ENCODE measurements at regions not wholly inside any gene's neighbourhood (a gene's known extent, or its start where the extent isn't known, plus 50 kb on each side); places are given as distances from the start of the nearest gene placed in this dataset.

GRCh38 chr9:78782234-78782633 lies 485.3 kb downstream of the PSAT1 start:
- H2BK120ac ChIP-seq (replicated peaks; ENCODE audit: low read depth, low read length), result no peak overlapping the region
- FAIRE-seq (no peak), DNase-seq (ENCODE audit: low read depth in 1 of 2, low spot score in 2 of 2) (no peak)
- H3K4me3 ChIP-seq (ENCODE audit: extremely low read depth in 1 of 4, insufficient read depth in 2 of 4, low read depth in 3 of 4, low read length in 4 of 4), result no peak overlapping the region
- POLR2A ChIA-PET (ENCODE audit: partially characterized antibody), result no interaction called here
- no peak overlapping the region for H2BK15ac ChIP-seq (ENCODE audit: low read length)
- H3K79me1 ChIP-seq (ENCODE audit: low read depth, low read length), result no peaks in the 10 kb centered on the region
- CTCF ChIA-PET (ENCODE audit: partially characterized antibody), result interaction anchor here (0.6 to 4.1 kb wide), 2 partner anchors 15 to 1061 kb away, joined by 3 to 27 read pairs; no protein-coding TSS in a partner anchor
- no peak overlapping the region for H3K18ac ChIP-seq (ENCODE audit: extremely low read depth, low read length)
- no peak overlapping the region for H2BK5ac ChIP-seq (ENCODE audit: low read depth, low read length)
- H3K36me3 ChIP-seq (ENCODE audit: control insufficient read depth in 2 of 4, insufficient read depth in 4 of 4, low read length in 3 of 4), result no peaks in the 10 kb centered on the region
- H3K4ac ChIP-seq (replicated peaks; ENCODE audit: insufficient read length, low read depth, low read length), result no peak overlapping the region
- H4K20me1 ChIP-seq (replicated peaks in 1 of 2; ENCODE audit: control insufficient read depth in 1 of 2, insufficient read depth in 2 of 2, low read length in 2 of 2), result no peaks in the 10 kb centered on the region
- H4K5ac ChIP-seq (ENCODE audit: insufficient read length, low read depth, low read length), result no peak overlapping the region
- H3K56ac ChIP-seq (replicated peaks; ENCODE audit: insufficient read length, low read depth, low read length), result no peak overlapping the region
- no peak overlapping the region for H3K4me2 ChIP-seq (ENCODE audit: insufficient read depth in 1 of 2, low read depth in 2 of 2, low read length in 2 of 2)
- no peak overlapping the region for H2BK12ac ChIP-seq (ENCODE audit: low read depth, low read length)
- H3K9ac ChIP-seq (replicated peaks in 1 of 4; ENCODE audit: extremely low read depth in 1 of 4, low read depth in 3 of 4, low read length in 3 of 4), result no peak overlapping the region
- no peak for TF ChIP-seq KDM1A (IDR thresholded peaks at IDR 0.05; ENCODE audit: borderline replicate concordance, low read length)
- no peak for TF ChIP-seq RFX5 (IDR thresholded peaks at IDR 0.05; ENCODE audit: borderline replicate concordance, low read depth, low read length)
- TF ChIP-seq RAD21 (IDR thresholded peaks at IDR 0.05 in 1 of 2, conservative IDR thresholded peaks at IDR 0.05 in 1 of 2; ENCODE audit: low read depth in 2 of 2, low read length in 2 of 2), result no peak
- TF ChIP-seq FOSL1 (IDR thresholded peaks at IDR 0.05; ENCODE audit: insufficient read depth, low read depth, low read length), result no peak
- no peak for TF ChIP-seq GTF2F1 (IDR thresholded peaks at IDR 0.05; ENCODE audit: borderline replicate concordance, low read depth, low read length)
- TF ChIP-seq ATF3 (IDR thresholded peaks at IDR 0.05; ENCODE audit: insufficient read depth, low read depth, low read length), result no peak
- no peak for TF ChIP-seq POLR2A (IDR thresholded peaks at IDR 0.05; ENCODE audit: control extremely low read depth in 1 of 2, low read depth in 2 of 2, low read length in 2 of 2)
- no peak for TF ChIP-seq TEAD4 (IDR thresholded peaks at IDR 0.05; ENCODE audit: low read depth, low read length)
- TF ChIP-seq NANOG (IDR thresholded peaks at IDR 0.05; ENCODE audit: insufficient read depth, low read depth, low read length, poor library complexity, severe bottlenecking), result no peak
- TF ChIP-seq SP1 (IDR thresholded peaks at IDR 0.05; ENCODE audit: low read depth, low read length), result no peak
- no peak for TF ChIP-seq TBP (IDR thresholded peaks at IDR 0.05; ENCODE audit: low read depth, low read length)
- no peak for TF ChIP-seq SRF (IDR thresholded peaks at IDR 0.05; ENCODE audit: low read depth, low read length)
- no peak for TF ChIP-seq E2F6 (IDR thresholded peaks at IDR 0.05)
- TF ChIP-seq JUN (IDR thresholded peaks at IDR 0.05; ENCODE audit: low read depth, low read length), result no peak
- 80% methylated on average over 3 of the region's 3 CpGs; no CpG with 5 or more reads in 1 of the 2 experiments for WGBS, 2 experiments (ENCODE audit: extremely low coverage in 1 of 2, insufficient coverage in 1 of 2, insufficient read length in 1 of 2, insufficient replicate concordance in 2 of 2, low coverage in 1 of 2, low lambda C conversion rate in 2 of 2, missing lambda C conversion rate in 1 of 2)
- H4K91ac ChIP-seq (replicated peaks; ENCODE audit: insufficient read length, low read length), result no peak overlapping the region
- no peaks in the 10 kb centered on the region for H3K79me2 ChIP-seq (ENCODE audit: control insufficient read depth in 1 of 2, insufficient read depth in 2 of 2, low read length in 2 of 2)
- peaks cover 0 to 6% (median under 1%) of the 10 kb centered on the region in 4 experiments; a peak in 1 of 7 replicates for H3K4me1 ChIP-seq (replicated peaks in 1 of 4; ENCODE audit: control insufficient read depth in 3 of 4, insufficient read depth in 4 of 4, low read length in 3 of 4)
- no peak overlapping the region for H2AFZ ChIP-seq (ENCODE audit: low read length)
- no peaks in the 10 kb centered on the region for H3K27me3 ChIP-seq (replicated peaks in 1 of 4; ENCODE audit: control insufficient read depth in 3 of 4, extremely low read depth in 1 of 4, insufficient read depth in 3 of 4, low read length in 3 of 4)
- H4K8ac ChIP-seq (ENCODE audit: extremely low read depth, insufficient read depth, low read length), result no peak overlapping the region
- H3K14ac ChIP-seq (ENCODE audit: insufficient read length), result no peak overlapping the region
- H3K23me2 ChIP-seq (ENCODE audit: low read depth, low read length), result no peaks in the 10 kb centered on the region
- H3K23ac ChIP-seq (ENCODE audit: insufficient read length), result no peak overlapping the region
- H3K27ac ChIP-seq (ENCODE audit: low read depth, low read length), result no peak overlapping the region
- H2BK20ac ChIP-seq (ENCODE audit: low read length), result no peak overlapping the region
- no peaks in the 10 kb centered on the region for H3K9me3 ChIP-seq (ENCODE audit: insufficient read depth in 2 of 2, low read depth in 1 of 2, low read length in 1 of 2)
- H2AK5ac ChIP-seq (ENCODE audit: low read depth, low read length), result no peak overlapping the region
